Colonic mucosa (tissue), 4 donors: ENCODE measurements at regions not wholly inside any gene's neighbourhood (a gene's known extent, or its start where the extent isn't known, plus 50 kb on each side); places are given as distances from the start of the nearest gene placed in this dataset.
"Not testable (repeated sequence)": the region's sequence is repeated elsewhere in the genome, so short reads cannot be mapped to it uniquely, and the experiment has no call there.

Experiments
- DNase-seq: peaks from one replicate; pipeline ENCODE4 v3.0.0-alpha.2; 2020
- H3K27ac ChIP-seq: fragments of 200-600 bp; one replicate; pipeline ENCODE4 v1.8.0; 2021
- H3K27me3 ChIP-seq: fragments of 200-600 bp; one replicate; pipeline ENCODE4 v1.8.0; 2021
- H3K36me3 ChIP-seq: fragments of 200-600 bp; one replicate; pipeline ENCODE4 v1.8.0; 2021
- H3K4me1 ChIP-seq: fragments of 200-600 bp; one replicate; pipeline ENCODE4 v1.8.0; 2021; ENCODE audit warnings: mild to moderate bottlenecking
- H3K4me3 ChIP-seq: fragments of 200-600 bp; one replicate; pipeline ENCODE4 v1.8.0; 2021
- H3K9ac ChIP-seq, 2 donors: one replicate each; pipeline ENCODE4 v1.7.0; 2013; ENCODE audit warnings: control low read depth in 2 of 2, low read depth in 2 of 2, low read length in 2 of 2
- H3K9me3 ChIP-seq: fragments of 200-600 bp; one replicate; pipeline ENCODE4 v1.8.0; 2021
- intact Hi-C: fragments of 100-400 bp; cut with DNase I; formaldehyde crosslinking; loops from one replicate; pipeline ENCODE4 v1.14.1; 2022
- TF ChIP-seq, protein P1 (sequence below): fragments of 200-600 bp; IDR thresholded peaks from one replicate; pipeline ENCODE4 v1.8.0; 2022; ENCODE audit warnings: antibody characterized with exemption, mild to moderate bottlenecking
- donor health status: healthy.
- donor health status: DM: no; HTN: no; CAD: no.
- donor health status: DM: no; HTN: no; CAD: no.

DNA sequence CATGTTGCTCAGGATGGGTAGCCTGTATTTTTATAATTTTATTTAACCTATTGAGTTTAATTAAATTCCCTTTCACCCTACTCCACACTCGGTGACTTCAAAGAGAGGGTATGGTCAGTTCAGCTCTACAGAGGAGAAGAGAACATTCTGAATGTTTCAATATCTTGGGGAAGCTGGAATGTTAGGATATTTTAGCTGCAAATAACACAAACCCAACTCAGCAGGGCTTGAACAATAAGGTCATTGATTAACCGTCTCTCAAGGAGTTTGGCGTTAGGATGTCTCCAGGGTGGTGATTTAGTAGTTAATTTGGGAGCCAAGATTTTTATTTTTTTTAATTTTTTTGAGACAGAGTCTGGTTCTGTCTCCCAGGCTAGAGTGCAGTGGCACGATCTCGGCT is 143.6 kb upstream of the SALL4 start:
- TF ChIP-seq, protein P1, sequence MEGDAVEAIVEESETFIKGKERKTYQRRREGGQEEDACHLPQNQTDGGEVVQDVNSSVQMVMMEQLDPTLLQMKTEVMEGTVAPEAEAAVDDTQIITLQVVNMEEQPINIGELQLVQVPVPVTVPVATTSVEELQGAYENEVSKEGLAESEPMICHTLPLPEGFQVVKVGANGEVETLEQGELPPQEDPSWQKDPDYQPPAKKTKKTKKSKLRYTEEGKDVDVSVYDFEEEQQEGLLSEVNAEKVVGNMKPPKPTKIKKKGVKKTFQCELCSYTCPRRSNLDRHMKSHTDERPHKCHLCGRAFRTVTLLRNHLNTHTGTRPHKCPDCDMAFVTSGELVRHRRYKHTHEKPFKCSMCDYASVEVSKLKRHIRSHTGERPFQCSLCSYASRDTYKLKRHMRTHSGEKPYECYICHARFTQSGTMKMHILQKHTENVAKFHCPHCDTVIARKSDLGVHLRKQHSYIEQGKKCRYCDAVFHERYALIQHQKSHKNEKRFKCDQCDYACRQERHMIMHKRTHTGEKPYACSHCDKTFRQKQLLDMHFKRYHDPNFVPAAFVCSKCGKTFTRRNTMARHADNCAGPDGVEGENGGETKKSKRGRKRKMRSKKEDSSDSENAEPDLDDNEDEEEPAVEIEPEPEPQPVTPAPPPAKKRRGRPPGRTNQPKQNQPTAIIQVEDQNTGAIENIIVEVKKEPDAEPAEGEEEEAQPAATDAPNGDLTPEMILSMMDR: no peak
- H3K4me1 ChIP-seq: no peaks in the 10 kb centered on the region
- intact Hi-C loops: no loop called here
- no peak overlapping the region for H3K9ac ChIP-seq
- H3K27me3 ChIP-seq: no peaks in the 10 kb centered on the region
- H3K27ac ChIP-seq: no peak overlapping the region
- no peak overlapping the region for H3K4me3 ChIP-seq
- DNase-seq: no peak
- H3K36me3 ChIP-seq: no peaks in the 10 kb centered on the region
- no peaks in the 10 kb centered on the region for H3K9me3 ChIP-seq

DNA sequence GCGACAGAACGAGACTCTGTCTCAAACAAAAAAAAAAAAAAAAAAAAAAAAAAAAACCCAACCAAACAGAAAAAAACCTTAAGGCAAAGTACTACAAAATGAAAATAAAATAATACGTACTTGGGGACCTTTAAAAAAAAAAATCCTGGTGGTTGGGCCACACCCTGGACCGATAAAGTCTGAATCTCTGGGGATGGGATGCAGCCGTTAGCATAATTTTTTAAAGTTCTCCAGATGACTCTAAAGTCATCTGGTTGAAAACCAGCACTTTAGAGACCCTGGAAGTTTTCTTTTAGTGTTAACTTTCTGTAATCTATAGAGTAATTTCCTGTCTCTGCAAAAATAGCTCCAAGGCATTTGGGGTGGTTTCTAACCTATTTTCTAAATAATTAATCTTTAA is 142.9 kb upstream of the SALL4 start:
- intact Hi-C loops: no loop called here
- H3K9me3 ChIP-seq: no peaks in the 10 kb centered on the region
- no peak overlapping the region for H3K4me3 ChIP-seq
- H3K9ac ChIP-seq: no peak overlapping the region
- H3K27me3 ChIP-seq: no peaks in the 10 kb centered on the region
- no peak for DNase-seq
- no peak overlapping the region for H3K27ac ChIP-seq
- TF ChIP-seq, protein P1: no peak
- no peaks in the 10 kb centered on the region for H3K36me3 ChIP-seq
- no peaks in the 10 kb centered on the region for H3K4me1 ChIP-seq

DNA sequence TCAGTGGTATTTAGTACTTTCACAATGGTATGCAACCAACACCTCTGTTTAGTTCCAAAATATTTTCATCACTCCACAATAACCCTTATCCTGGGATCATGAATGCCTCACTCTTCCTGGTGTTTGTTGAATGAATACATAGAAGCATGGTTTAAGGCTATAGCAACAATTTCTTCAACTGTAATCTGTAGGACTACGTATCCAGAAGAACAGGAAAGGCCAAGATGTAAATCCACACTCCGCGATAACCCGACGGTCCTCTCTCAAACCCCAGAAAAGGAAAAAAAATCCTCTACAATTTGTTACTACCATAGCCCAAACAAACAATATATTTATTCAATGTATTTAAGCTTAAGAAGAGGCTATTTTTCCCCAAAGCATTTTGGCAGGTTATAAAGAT is 141.4 kb upstream of the SALL4 start:
- no peaks in the 10 kb centered on the region for H3K36me3 ChIP-seq
- no peak overlapping the region for H3K9ac ChIP-seq
- no peak for DNase-seq
- no peaks in the 10 kb centered on the region for H3K9me3 ChIP-seq
- TF ChIP-seq, protein P1: no peak
- intact Hi-C loops: no loop called here
- no peak overlapping the region for H3K4me3 ChIP-seq
- H3K27ac ChIP-seq: no peak overlapping the region
- no peaks in the 10 kb centered on the region for H3K27me3 ChIP-seq
- no peaks in the 10 kb centered on the region for H3K4me1 ChIP-seq

DNA sequence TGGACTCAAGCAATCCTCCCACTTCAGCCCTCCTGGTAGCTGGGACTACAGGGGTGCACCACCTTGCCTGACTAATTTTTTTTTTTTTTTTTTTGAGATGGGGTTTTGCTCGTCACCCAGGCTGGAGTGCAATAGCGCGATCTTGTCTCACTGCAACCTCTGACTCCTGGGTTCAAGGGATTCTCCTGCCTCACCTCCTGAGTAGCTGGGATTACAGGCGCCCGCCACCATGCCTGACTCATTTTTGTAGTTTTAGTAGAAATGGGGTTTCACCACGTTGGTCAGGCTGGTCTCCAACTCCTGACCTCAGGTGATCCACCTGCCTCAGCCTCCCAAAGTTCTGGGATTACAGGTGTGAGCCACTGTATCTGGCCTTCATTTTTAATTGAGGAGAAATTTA is 141.0 kb upstream of the SALL4 start:
- H3K27ac ChIP-seq, H3K4me3 ChIP-seq, DNase-seq, H3K36me3 ChIP-seq, H3K9me3 ChIP-seq, H3K9ac ChIP-seq, H3K4me1 ChIP-seq, intact Hi-C loops, H3K27me3 ChIP-seq: not testable (repeated sequence)

DNA sequence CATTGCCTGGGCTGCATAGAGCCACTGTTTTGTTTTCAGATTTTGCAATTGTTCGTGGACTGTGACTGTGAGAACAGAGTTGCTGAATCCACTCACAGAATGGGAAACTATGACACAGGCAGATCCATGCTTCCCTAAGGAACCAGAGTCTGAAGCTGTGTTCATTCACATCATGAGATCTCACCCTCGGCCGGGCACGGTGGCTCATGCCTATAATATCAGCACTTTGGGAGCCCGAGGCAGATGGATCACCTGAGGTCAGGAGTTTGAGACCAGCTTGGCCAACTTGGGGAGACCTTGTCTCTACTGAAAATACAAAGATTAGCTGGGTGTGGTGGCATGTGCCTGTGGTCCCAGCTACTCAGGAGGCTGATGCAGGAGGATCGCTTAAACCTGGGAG is 139.2 kb upstream of the SALL4 start:
- H3K4me1 ChIP-seq: no peaks in the 10 kb centered on the region
- TF ChIP-seq, protein P1: no peak
- no peak overlapping the region for H3K9ac ChIP-seq
- no peaks in the 10 kb centered on the region for H3K9me3 ChIP-seq
- no peak overlapping the region for H3K4me3 ChIP-seq
- H3K27me3 ChIP-seq: no peaks in the 10 kb centered on the region
- intact Hi-C loops: no loop called here
- DNase-seq: no peak
- no peak overlapping the region for H3K27ac ChIP-seq
- H3K36me3 ChIP-seq: no peaks in the 10 kb centered on the region

DNA sequence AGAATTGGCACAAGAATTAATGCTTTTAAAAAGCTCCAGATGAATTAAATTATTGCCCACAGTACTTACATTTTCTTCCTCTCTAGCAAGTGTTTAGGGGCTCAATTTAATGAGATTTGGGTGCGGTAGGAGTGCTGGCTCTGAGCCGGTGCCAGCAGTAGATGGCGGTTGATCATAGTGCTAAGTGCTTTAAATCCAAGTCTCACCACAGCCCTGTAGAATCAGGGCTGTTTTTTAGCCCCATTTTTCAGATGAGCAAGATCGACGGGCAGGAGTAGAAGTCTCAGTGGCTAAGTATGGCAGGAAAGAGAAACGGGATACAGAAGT is 136.9 kb upstream of the SALL4 start:
- TF ChIP-seq, protein P1: no peak

More for the DNA sequence above, 136.9 kb upstream of the SALL4 start:
- no peaks in the 10 kb centered on the region for H3K9me3 ChIP-seq
- H3K4me1 ChIP-seq: no peaks in the 10 kb centered on the region
- no peak for DNase-seq
- H3K27me3 ChIP-seq: no peaks in the 10 kb centered on the region
- H3K4me3 ChIP-seq: no peak overlapping the region
- H3K27ac ChIP-seq: no peak overlapping the region
- no peak overlapping the region for H3K9ac ChIP-seq
- intact Hi-C loops: no loop called here
- H3K36me3 ChIP-seq: no peaks in the 10 kb centered on the region
